NCI-H146 treated with DMSO at 0.1 percent for 48 hours (cell line): ENCODE measurements at regions not wholly inside any gene's neighbourhood (a gene's known extent, or its start where the extent isn't known, plus 50 kb on each side); places are given as distances from the start of the nearest gene placed in this dataset.

Experiments used
- DNase-seq: peaks from one replicate; lab custom pipeline; 2025; ENCODE audit not compliant: unreplicated experiment; lab: John Stamatoyannopoulos, UW

DNA sequence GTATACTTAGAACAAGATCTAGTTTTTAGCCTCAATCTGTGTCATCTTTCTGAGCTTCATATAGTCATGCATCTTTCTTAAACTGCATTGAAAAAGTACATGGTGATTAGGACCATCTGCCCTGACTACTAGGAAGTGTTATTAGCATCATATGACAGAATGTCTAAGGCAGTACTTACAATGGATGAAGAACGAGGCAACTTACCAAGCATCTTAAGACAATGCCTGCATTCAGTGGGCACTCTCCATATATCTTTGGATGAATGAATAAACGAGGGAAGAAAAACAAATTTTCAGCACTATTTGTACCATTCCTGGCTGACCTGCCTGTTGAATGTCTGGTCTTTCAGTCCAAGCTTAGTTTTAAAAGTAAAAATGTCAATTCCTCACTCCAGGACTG is 185.4 kb upstream of the EPHA3 start:
- no peak for DNase-seq

DNA sequence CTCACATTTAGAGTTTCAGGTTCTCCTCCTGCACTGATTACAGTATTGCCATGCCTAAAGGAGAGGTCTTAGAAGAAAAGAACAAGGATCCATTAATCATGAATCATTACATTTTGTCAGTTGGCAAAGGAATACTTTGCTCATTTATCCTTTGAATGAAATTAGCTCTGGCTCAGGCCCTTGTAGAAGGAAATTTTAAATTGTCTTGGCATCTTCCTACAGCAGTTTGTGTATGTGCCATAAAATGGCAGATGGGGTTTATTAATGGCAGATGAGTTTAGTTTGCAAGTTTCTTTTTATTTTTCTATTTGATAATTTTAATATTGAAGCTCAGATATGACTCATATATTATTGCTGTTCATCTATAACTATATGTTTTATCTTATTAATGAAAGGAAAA is 181.2 kb upstream of the EPHA3 start:
- DNase-seq = no peak

DNA sequence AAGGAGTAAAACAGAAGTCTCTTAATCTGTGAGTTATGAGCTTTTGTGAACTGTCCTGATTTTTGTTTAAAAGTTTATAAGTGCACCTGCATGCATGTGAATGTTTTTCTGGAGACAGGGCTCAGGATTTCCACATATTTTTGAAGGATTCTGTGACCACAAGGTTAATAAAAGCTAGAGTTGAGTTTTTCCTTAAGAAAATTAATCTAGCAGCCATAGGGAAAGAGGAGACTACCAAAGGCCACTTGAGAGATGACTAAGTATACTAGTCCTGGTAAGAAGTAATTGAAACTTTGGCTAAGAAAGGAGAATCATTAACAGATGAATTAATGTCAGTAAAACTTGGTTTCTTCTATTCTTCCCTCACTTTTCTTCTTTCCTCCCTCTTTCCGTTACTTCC is 176.8 kb upstream of the EPHA3 start:
- no peak for DNase-seq

DNA sequence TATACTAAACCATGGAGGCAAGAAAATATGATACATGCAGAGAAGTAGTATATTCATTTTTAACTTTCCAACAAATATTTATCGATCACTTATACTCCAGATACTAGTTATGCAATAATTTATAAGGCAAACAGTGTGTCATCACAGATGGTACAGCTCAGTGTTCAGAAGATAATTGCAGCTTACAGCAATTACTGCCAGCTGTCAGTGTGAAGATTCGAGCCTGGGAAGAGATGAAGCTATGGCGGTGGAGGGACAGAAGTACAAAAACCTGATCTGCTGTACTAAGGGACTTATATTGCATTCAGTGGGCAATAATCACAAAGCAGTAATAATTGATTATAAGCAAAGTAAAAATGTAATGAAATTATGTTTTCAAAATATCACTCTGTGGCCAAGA is 170.6 kb upstream of the EPHA3 start:
- DNase-seq = no peak

DNA sequence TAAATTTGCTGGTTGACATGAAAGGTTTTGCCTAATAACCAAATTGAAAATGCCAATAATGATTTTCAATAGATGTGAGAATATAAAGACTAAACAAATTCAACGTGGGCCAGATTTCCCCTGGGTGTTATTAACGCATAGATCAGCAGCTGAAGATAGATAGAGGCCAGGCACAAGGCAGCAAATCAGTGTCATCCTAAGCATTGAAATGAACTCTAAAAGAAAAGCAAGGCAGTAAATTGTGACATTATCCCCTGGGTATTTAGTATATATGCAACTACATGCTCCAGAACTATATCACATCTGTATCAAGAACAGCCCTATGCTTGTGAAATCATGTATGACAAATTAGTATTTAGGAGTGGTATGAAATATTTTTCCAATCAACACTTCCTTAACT is 167.1 kb upstream of the EPHA3 start:
- no peak for DNase-seq

DNA sequence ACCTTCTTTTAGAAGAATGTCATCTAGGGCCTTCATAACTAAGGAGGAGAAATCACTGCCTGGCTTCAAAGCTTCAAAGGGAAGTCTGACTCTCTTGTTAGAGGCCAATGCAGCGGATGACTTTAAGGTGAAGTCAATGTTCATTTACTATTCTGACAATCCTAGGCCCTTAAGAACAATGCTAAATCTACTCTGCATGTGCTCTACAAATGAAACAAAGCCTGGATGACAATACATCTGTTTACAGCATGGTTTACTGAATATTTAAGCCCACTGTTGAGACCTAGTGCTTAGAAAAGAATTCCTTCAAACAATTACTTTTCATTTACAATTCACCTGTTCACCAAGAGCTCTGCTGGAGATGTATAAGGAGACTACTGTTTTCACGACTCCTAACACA is 160.4 kb upstream of the EPHA3 start:
- DNase-seq = no peak

DNA sequence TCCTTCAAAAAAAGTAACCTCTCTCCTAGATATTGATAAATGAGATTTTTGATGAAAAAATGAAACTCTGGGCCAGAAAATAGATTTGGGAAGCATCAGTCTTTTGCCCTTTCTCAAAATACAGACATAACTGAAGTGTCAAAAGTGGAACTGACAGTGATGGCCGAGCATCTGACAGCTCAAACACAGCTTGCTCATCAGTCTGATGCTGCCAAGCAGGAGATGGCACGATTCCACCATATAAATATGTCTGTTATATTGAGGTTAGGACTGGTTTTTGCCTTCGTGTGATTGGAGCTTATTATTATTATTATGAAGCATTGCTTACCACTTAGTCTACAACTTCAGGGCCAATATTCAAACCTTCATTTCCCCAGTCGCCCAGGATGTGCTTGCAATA is 152.6 kb upstream of the EPHA3 start:
- DNase-seq = no peak

DNA sequence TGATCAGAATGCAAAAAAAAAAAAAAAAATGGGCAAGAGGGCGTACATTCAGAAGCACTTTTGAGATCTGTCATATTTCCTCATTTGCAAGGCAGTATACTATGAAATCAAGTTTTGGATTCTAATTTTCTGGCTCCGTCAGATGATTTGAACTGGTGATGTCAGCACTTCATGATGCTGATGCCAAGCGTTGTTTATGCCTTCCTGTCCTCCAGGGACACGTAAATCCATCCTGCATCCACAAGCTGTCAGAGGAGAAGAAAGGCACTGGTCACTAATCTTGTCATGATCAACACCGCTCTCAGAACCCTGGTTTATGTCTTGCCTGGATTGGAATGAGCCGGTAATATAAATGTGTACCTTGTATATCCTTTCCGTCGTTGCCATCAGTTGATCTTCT is 152.1 kb upstream of the EPHA3 start:
- no peak for DNase-seq

DNA sequence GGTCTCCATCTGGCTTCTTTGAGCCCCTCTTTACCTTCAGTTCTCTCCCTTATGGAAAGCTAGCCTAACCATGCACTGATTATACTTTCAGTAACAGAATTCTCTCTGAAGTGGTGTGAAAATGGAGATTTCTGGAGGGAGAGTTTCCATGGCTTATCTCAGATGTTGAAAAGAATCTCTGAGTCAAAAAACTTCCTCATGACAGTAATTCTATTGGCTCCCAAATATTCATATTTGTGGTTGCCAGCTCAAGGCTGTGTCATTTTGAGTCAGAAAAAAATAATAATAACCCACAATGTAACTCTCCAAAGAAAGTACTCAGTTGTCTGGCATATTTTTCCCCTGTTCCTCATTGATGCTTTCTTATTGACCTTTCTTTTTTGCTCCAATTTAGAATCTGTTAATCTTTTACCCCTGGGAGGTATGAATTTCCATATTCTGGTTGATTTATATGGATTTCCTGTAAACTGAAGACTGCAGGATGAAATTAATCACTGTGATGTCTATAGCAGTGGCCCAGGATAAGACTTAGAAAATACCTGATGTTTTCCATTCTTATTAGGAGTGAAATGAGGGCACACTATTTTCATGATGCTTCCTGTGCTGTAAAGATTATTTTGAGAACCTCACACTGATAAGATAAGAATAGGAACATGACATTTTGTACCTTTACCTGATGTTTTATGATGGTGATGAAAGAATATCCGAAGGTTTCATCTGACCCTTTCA is 149.5 kb upstream of the EPHA3 start:
- no peak for DNase-seq

DNA sequence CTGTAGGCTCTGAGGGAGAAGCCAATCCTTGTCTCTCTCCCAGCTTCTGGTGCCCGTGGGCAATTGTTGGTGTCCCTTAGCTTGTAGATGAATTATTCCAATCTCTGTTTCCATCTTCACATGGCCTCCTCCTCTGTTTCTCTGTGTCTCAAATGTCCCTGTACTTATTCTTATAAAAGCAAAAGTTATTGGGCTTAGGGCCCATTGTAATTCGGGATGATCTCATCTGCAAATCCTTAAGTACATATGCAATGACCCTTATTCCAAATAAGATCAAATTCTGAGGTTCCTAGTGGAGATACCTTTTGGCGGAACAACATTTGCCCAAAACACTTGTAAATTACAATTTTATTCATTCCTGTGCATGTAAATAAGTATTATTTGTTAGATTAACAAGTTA is 147.4 kb upstream of the EPHA3 start:
- DNase-seq = no peak

DNA sequence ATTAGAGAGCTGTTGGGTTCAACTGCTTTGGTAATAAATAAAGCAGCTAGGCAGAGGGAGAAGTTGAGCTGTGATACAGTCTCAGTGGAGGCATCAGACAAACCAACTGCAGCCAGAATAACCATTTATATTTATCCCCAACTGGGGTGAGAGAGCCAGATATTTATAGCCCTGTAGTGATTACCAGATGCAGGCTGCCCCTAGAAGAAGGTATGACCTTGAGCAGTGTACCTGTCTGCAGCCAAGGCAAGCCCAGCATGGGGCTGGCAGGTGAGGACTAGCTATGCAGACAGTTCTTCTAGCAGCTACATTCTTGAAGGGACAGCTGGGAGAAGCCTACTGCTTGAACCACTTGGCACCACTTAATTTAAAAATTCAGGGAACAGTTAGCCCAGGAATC is 144.4 kb upstream of the EPHA3 start:
- DNase-seq = no peak

DNA sequence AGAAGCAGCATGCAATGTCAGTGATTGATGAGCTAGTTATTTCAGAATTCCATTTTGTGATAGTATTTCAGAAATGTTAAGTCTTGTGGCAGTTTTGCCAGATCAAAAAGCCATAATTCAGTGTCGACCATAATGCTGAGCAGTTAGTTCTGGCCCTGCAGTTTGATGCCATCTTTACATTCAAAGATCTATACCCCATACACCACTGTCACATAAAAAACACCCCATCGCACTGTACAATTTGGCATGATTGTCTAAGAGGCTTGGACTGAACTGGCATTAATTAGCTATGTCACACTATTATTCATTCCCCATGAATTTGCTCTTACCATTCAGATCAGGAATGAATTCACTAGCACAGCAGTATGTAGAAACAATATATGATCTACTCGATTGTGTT is 127.7 kb upstream of the EPHA3 start:
- DNase-seq = no peak

DNA sequence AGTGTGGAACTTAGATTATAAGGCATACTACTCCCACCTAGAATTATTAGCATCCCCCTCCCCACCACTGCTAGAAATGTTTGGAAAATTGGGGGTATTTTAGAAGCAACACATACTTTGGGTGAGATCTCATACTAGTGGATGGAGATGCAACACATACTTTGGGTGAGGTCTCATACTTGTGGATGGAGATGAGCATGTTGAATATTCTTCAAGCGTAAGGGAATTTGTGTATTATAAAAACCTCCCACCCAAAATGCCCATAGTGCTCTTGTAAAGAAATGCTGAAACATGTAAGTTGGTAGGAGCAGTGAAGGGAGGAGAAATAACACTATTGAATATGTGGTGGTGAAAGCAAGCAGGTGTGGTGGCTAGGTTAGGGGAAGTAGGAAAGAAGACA is 124.0 kb upstream of the EPHA3 start:
- DNase-seq = no peak

DNA sequence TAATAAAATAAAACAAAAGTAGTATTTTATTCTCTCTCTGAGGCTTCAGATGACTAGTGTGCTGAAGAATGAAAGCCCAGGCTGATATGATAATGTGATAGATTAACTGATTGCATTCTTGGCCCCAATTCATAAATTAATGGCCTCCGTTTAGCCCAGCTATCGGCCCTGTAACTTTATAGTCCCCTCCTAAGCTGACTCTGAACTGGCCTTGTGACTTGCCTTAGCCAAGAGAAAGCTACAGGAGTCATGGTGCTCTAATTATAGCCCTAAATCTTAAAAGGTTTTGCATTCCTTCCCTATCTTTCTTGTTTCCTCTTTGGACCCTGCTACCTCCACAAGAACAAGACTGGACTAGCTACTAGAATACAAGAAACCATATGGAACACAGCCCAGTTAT is 123.2 kb upstream of the EPHA3 start:
- no peak for DNase-seq

DNA sequence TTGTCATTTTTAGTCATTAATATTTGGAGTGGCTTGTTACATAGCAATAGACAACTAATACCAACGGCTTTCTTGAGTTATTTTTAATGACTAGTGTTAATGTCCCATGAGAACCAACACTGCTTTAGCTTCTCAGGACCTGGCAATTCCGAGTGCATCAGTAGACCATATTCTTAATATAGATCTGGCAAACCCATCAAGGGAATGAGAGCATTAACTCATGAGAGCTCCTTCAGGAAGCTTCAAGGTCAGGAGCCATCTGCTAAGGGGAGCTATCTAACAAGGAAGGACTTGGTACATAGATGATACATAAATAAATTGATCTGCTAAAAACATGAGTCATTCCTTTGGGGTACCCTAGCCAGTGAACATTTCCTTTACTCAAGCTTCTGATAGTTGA is 122.6 kb upstream of the EPHA3 start:
- no peak for DNase-seq

DNA sequence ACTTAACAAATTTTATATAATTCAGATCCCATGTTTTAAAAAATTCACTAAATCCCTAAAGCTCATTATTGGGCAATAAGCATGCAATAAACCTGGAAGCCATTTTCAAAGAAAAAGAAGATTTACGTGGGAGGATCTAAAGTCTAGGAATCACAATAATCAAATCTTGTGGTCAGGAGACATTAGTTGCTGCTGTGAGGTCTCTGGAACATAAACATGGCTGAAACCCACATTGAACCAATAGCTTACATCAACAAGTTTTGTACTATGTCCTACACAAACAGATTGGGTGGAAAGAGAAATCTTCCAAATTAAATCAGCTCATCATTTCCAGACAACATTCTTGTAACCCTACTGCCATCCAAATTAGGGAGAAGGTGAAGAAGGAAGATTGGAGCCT is 121.9 kb upstream of the EPHA3 start:
- DNase-seq = no peak

DNA sequence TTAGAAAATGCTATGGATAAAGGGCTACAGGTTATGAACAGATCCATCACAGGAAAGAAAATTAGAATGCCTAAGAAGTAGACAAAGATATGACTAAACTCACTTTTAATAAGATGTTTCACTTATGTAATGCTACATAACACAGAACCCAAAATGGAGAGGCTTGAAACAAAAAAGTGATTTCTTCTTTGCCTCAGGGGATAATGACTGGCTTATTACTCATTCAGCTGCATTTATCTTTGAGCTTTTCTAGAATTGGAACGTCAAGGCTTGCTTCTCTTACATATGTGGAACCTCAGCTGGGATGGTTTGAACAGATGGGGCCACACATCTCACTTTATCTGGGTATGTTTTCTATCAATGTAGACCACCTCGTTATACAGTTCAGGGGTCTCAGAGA is 120.6 kb upstream of the EPHA3 start:
- no peak for DNase-seq

DNA sequence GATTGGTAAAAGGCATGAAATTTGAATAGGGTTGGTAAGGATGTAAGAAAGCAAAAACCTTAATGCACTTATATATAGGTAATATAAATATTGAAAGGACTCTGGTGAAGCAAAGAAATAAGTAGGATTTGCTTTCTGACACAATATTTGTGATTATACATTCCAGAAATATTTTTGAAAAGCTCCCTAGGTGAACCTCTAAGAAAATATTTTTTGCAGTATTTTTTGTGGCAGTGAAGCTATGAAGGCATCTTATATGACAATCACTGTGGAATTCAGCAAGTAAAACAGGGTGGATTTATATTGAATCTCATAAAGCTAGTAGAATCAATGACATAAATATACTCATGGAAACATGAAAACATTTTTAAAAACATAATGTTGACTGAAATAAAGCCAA is 119.6 kb upstream of the EPHA3 start:
- DNase-seq = no peak

DNA sequence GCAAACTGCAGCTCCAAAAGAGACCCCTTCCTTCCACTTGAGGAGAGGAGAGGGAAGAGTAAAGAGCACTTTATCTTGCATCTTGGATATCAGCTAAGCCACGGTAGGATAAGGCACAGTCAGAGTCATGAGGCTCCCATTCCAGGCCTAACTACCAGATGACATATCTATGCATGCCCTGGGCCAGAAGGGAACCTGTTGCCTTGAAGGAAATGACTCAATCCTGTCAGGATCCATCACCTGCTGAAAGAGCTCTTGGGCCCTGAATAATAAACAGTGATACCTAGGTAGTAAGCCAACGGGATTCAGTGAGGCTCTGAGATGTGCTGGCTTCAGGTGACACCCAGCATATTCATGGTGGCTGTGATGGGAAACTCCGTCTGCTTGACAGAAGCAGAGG is 118.5 kb upstream of the EPHA3 start:
- DNase-seq = no peak

DNA sequence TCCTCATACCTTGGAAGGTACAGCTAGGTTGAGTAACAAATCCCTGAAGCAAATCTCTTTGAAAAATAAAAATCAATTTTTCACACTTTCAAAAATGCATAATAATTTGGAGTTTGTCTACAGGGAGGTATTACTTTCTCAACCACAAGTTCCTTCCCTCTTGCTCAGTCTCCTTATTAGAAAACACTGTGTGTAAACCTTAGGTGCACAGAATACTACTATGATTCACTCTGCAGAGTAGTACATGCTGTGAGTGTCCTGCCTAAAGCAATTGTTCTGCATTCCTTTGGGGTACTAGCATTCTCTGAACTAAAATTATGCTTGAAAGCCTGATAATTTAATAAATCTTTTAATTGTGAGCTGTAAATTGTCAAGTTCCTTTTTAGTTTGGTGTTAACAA is 115.9 kb upstream of the EPHA3 start:
- no peak for DNase-seq

DNA sequence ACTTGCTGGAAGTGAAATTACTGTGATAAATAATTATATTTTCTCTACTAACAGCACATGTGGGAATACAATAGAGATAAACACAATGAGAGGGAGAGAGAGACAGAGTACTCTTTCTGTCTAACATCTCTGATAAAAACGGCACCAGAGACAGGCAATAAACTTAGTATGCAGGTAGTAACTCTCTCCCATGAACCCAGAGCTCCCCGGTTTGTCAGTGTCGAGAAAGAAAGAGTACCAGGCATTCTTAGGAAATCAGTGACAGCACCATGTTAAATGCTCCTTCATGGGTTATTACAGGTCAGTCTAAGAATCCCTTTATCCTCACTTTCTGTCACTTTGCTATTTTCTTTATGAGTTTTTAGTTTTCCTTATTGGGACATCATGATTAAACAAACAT is 110.7 kb upstream of the EPHA3 start:
- no peak for DNase-seq

DNA sequence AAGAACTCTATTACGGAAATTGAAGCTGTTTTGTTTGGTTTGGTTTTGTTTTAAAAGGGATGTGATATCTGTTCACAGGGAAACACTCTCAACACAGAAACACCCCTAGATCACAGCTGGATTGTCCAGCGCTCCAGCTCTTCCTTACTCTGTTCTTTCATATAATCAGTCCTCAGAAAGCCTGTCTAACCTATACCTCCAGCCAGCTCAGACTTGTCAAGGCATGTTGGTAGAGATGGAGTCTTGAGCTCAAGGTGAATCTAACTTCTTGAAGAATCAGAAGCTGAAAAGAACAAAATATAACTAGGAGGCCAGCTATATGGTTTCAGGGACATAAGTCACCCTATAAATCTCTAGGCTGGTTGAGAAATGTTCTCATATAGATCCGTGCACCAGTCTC is 110.2 kb upstream of the EPHA3 start:
- no peak for DNase-seq

DNA sequence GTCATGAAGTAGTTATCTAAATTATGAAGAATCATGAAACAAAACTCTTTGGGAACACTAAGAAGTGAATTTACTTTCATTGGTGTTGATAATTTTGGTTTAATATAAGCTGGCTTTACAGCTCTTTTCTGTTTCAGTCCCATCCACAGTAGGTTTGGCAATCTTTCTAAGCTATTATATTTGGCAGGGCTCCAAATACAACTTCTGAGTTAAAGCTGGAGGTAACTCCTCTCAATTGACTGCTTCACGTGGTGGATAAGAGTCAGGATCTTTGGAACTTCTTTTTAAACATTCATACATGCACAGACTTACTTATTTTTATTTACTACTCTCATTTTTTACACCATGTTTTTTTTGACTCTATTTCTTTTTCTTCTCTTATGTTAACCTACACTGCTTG is 106.5 kb upstream of the EPHA3 start:
- no peak for DNase-seq

DNA sequence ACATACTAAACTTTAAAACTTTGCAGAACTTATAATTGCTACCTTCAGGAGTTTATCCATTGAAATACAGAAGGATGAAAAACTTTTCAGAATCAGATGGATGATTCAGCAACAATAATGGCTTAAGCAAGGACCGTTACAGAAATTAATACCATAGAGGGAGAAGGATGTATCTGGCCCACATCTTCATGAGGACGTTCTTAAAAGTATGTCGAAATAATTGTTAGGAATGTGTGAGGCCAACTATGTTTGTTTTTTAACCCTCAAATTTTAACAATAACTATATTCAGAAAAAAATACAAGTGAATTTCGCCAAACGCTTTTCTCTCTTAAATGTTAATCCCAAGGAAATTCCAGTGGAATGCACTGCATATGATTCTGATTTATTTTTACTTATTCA is 105.2 kb upstream of the EPHA3 start:
- no peak for DNase-seq
